ENCODE measurements at regions not wholly inside any gene's neighbourhood (a gene's known extent, or its start where the extent isn't known, plus 50 kb on each side); places are given as distances from the start of the nearest gene placed in this dataset.
"Not testable (repeated sequence)": the region's sequence is repeated elsewhere in the genome, so short reads cannot be mapped to it uniquely, and the experiment has no call there.

- in situ Hi-C loops (cut with MboI; ENCODE audit: low sequenced_read_pairs) = no loop called here
Measured at GRCh38 chr9:6105738-6106137, 90.3 kb upstream of the RANBP6 start.

- in situ Hi-C loops (cut with MboI; ENCODE audit: low sequenced_read_pairs) = not testable (repeated sequence)
Measured at GRCh38 chr9:6104406-6104805, 89.0 kb upstream of the RANBP6 start.

GRCh38 chr9:6103911-6104310 lies 88.5 kb upstream of the RANBP6 start:
- in situ Hi-C loops (cut with MboI; ENCODE audit: low sequenced_read_pairs) = not testable (repeated sequence)

GRCh38 chr9:6102336-6102987 lies 87.0 kb upstream of the RANBP6 start:
- in situ Hi-C loops (cut with MboI; ENCODE audit: low sequenced_read_pairs) = not testable (repeated sequence)

- in situ Hi-C loops (cut with MboI; ENCODE audit: low sequenced_read_pairs) = not testable (repeated sequence)
Measured at GRCh38 chr9:6101725-6102124, 86.3 kb upstream of the RANBP6 start.

GRCh38 chr9:6099346-6099745 lies 83.9 kb upstream of the RANBP6 start:
- in situ Hi-C loops (cut with MboI; ENCODE audit: low sequenced_read_pairs) = not testable (repeated sequence)

GRCh38 chr9:6098431-6098830 lies 83.0 kb upstream of the RANBP6 start:
- in situ Hi-C loops (cut with MboI; ENCODE audit: low sequenced_read_pairs) = no loop called here

- in situ Hi-C loops (cut with MboI; ENCODE audit: low sequenced_read_pairs) = no loop called here
Measured at GRCh38 chr9:6096821-6097220, 81.4 kb upstream of the RANBP6 start.

- in situ Hi-C loops (cut with MboI; ENCODE audit: low sequenced_read_pairs) = no loop called here
Measured at GRCh38 chr9:6090277-6091210, 75.1 kb upstream of the RANBP6 start.

GRCh38 chr9:6089300-6089699 lies 73.9 kb upstream of the RANBP6 start:
- in situ Hi-C loops (cut with MboI; ENCODE audit: low sequenced_read_pairs) = no loop called here

GRCh38 chr9:6086006-6086655 lies 70.7 kb upstream of the RANBP6 start:
- in situ Hi-C loops (cut with MboI; ENCODE audit: low sequenced_read_pairs) = no loop called here

- in situ Hi-C loops (cut with MboI; ENCODE audit: low sequenced_read_pairs) = no loop called here
Measured at GRCh38 chr9:6080154-6080716, 64.8 kb upstream of the RANBP6 start.

- in situ Hi-C loops (cut with MboI; ENCODE audit: low sequenced_read_pairs) = no loop called here
Measured at GRCh38 chr9:6079386-6079785, 64.0 kb upstream of the RANBP6 start.

- in situ Hi-C loops (cut with MboI; ENCODE audit: low sequenced_read_pairs) = no loop called here
Measured at GRCh38 chr9:6078382-6079105, 63.1 kb upstream of the RANBP6 start.

GRCh38 chr9:6076851-6077250 lies 61.4 kb upstream of the RANBP6 start:
- in situ Hi-C loops (cut with MboI; ENCODE audit: low sequenced_read_pairs) = no loop called here

GRCh38 chr9:6073731-6074130 lies 58.3 kb upstream of the RANBP6 start:
- in situ Hi-C loops (cut with MboI; ENCODE audit: low sequenced_read_pairs) = loop anchor here (25.0 kb wide), 3 partner anchors 111 to 514 kb away; no protein-coding TSS in a partner anchor

GRCh38 chr9:6072865-6073264 lies 57.4 kb upstream of the RANBP6 start:
- in situ Hi-C loops (cut with MboI; ENCODE audit: low sequenced_read_pairs) = loop anchor here (25.0 kb wide), 3 partner anchors 111 to 514 kb away; no protein-coding TSS in a partner anchor

- in situ Hi-C loops (cut with MboI; ENCODE audit: low sequenced_read_pairs) = loop anchor here (25.0 kb wide), 3 partner anchors 110 to 515 kb away; no protein-coding TSS in a partner anchor
Measured at GRCh38 chr9:6072453-6072852, 57.0 kb upstream of the RANBP6 start.

- in situ Hi-C loops (cut with MboI; ENCODE audit: low sequenced_read_pairs) = loop anchor here (25.0 kb wide), 3 partner anchors 107 to 518 kb away; no protein-coding TSS in a partner anchor
Measured at GRCh38 chr9:6068983-6069382, 53.6 kb upstream of the RANBP6 start.

GRCh38 chr9:6067426-6067825 lies 52.0 kb upstream of the RANBP6 start:
- in situ Hi-C loops (cut with MboI; ENCODE audit: low sequenced_read_pairs) = loop anchor here (25.0 kb wide), 3 partner anchors 105 to 520 kb away; no protein-coding TSS in a partner anchor

All from HL-60/S4 treated with retinoic acid at 250 ng/mL for 4 days and 3 days (cell line).